Ovary (tissue), 3 donors: ENCODE measurements at regions not wholly inside any gene's neighbourhood (a gene's known extent, or its start where the extent isn't known, plus 50 kb on each side); places are given as distances from the start of the nearest gene placed in this dataset.

Experiments used
- POLR2A ChIP-seq: fragments of 450-650 bp; IDR thresholded peaks from one replicate; pipeline ENCODE4 v1.6.1; 2017; ENCODE audit warnings: antibody characterized with exemption, mild to moderate bottlenecking, moderate library complexity
- TF ChIP-seq, protein P1 (sequence below), 3 donors: fragments of 450-650 bp in 2 of 3; fragments of 200-600 bp in 1 of 3; IDR thresholded peaks; one replicate each; pipeline versions ENCODE4 v1.5.1 to v1.8.0; 2016 to 2022; ENCODE audit warnings: antibody characterized with exemption in 3 of 3, mild to moderate bottlenecking in 1 of 3
- donor health status: DM: no; HTN: no; CAD: no.

DNA sequence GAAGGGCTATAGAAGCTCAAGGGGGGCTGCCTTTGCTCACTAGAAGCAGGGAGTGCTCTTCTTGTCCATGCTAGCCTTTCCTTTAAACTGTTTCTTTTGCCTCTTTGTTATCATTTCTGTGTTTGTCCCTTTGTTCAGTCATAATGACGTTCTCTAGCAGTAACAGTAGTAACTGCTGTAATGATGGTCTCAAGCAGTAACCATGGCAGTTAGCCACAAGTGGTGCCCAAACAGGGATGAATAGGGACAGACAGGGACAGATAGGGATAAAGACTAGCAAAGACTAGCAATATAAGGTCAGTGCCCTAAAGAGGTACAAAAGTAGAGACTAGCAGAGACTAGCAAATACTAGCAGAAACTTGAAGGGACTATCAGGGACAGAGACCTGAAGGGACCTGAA lies 869.0 kb upstream of the PRR20A start:
- no peak for TF ChIP-seq POLR2A
- TF ChIP-seq, protein P1, sequence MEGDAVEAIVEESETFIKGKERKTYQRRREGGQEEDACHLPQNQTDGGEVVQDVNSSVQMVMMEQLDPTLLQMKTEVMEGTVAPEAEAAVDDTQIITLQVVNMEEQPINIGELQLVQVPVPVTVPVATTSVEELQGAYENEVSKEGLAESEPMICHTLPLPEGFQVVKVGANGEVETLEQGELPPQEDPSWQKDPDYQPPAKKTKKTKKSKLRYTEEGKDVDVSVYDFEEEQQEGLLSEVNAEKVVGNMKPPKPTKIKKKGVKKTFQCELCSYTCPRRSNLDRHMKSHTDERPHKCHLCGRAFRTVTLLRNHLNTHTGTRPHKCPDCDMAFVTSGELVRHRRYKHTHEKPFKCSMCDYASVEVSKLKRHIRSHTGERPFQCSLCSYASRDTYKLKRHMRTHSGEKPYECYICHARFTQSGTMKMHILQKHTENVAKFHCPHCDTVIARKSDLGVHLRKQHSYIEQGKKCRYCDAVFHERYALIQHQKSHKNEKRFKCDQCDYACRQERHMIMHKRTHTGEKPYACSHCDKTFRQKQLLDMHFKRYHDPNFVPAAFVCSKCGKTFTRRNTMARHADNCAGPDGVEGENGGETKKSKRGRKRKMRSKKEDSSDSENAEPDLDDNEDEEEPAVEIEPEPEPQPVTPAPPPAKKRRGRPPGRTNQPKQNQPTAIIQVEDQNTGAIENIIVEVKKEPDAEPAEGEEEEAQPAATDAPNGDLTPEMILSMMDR (IDR thresholded peaks at IDR 0.05) = no peak
